AG09319 (cell line): ENCODE measurements at regions not wholly inside any gene's neighbourhood (a gene's known extent, or its start where the extent isn't known, plus 50 kb on each side); places are given as distances from the start of the nearest gene placed in this dataset.

Experiments
- DNase-seq: peaks from one replicate; pipeline ENCODE4 v3.0.0-alpha.2; 2010; ENCODE audit warnings: low read depth; ENCODE audit errors: extremely low read depth
- TF ChIP-seq, protein P1 (sequence below): IDR thresholded peaks from 2 replicates; pipeline ENCODE4 v1.5.1; 2011; ENCODE audit warnings: low read depth, mild to moderate bottlenecking, inconsistent platforms, low read length, moderate library complexity

- TF ChIP-seq, protein P1, sequence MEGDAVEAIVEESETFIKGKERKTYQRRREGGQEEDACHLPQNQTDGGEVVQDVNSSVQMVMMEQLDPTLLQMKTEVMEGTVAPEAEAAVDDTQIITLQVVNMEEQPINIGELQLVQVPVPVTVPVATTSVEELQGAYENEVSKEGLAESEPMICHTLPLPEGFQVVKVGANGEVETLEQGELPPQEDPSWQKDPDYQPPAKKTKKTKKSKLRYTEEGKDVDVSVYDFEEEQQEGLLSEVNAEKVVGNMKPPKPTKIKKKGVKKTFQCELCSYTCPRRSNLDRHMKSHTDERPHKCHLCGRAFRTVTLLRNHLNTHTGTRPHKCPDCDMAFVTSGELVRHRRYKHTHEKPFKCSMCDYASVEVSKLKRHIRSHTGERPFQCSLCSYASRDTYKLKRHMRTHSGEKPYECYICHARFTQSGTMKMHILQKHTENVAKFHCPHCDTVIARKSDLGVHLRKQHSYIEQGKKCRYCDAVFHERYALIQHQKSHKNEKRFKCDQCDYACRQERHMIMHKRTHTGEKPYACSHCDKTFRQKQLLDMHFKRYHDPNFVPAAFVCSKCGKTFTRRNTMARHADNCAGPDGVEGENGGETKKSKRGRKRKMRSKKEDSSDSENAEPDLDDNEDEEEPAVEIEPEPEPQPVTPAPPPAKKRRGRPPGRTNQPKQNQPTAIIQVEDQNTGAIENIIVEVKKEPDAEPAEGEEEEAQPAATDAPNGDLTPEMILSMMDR, result no peak
- no peak for DNase-seq
Observed at GRCh38 chr5:162323466-162323865, 255.9 kb downstream of the GABRG2 start.

DNA sequence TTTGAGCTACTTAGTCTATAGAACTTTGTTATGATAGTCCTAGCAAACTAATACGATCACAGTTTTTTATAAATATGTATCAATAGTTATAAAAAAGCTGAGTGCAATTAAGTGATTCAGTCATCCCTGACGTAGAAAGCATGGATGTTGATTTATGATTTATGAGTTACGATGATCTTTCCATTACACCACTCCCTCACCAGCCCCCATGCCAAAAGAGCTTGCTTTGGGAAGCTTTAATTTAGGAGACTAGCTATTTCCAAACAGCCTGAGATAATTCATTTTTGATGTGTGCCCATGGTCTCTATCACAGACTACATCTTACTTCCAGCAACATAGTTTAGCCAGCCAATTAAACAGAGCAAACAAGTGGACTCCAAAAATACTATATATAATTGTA lies 256.8 kb downstream of the GABRG2 start:
- no peak for DNase-seq
- TF ChIP-seq, protein P1, result no peak

DNA sequence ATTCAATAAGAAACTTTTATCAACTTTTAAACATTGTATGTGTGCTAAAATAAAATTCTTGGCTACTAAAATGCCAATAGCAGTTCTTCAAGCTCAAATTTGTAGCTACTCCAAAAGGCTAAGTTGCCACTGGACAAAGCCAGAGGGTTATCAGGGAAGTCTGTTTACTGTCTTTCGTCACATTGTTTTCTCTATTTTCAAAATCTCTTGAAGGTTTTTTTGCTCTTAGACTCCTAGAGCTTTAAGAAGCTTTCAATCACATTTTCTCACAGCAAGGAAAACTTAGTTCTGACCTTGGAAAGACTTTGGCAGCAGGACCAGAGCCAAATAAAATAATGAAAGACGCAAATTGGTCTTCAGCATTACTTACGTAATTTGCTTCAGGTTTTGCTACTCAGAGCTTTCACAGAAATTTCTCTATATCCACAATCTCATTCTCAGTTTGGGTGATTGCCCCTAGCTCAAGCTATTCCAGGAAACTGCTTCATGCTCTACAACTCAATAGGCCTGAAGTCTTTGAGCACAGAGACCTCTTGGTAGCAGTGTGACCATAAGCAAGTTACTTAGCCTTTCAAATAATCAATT lies 257.7 kb downstream of the GABRG2 start:
- TF ChIP-seq, protein P1, result no peak
- DNase-seq, result no peak

- no peak for DNase-seq
- TF ChIP-seq, protein P1, result no peak
Observed at GRCh38 chr5:162334944-162335343, 267.4 kb downstream of the GABRG2 start.

DNA sequence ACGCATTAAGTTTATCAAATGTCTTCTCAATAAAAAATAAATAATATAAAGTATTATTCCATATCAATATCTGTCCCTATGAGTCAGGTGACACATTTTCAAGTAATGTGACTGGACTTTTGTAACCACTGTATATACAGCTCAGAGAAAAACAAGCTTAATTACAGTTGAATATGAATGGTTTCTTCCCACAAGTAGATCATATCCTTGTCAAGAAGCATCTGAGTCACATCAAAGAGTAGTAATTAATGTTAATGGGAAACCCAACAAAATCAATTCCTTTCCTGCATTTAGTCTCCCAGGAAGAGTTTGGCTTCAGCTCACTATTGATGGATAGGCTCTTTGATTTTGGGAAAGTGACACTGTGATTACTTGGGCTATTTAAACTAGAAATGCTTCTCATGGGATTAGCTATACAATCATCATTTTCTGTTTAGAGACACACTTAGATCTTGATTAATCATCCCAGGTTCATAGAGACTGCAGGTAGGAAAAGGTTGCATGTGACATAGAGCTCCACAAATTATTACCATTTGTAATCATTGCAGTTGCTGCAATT lies 292.9 kb downstream of the GABRG2 start:
- no peak for DNase-seq
- TF ChIP-seq, protein P1, result no peak

DNA sequence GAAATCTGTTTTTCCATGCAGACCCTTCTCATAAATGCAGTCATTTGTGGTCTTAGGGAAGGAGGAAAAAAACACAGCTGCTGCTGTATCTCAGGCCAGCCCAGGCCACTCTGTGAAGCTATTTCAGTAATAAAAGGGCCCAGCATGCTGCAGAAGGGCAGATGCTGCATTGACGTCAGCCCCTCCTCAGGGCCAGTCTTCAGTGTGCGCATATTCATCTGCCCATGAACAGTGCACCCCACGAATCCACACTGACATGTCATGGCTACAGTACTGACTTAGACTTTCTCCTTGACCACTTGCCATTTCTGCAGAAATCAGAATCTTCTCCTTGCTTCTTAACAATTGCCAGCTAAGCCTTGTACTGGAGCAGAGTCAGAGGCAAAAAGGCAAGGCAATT lies 304.7 kb downstream of the GABRG2 start:
- TF ChIP-seq, protein P1, result no peak
- no peak for DNase-seq

DNA sequence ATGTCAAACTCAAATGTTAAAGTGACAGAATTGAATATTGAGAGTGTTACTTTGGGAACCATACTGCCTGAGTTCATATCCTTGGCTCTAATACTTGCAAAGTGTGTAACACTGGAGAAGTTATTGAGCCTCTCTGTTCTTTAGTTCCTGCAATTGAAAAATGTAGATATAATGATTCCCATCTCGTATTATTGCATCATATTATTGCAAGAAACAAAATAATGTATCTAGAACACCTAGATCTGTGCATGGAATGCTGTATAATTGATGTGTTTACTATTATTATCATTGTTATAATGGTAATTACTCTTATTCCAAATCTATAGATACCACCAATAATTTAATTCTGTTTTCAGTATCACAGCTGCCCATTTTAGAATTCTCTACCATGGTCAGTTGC lies 310.3 kb downstream of the GABRG2 start:
- TF ChIP-seq, protein P1, result no peak
- DNase-seq, result no peak
